ENCODE measurements at regions not wholly inside any gene's neighbourhood (a gene's known extent, or its start where the extent isn't known, plus 50 kb on each side); places are given as distances from the start of the nearest gene placed in this dataset.

DNA sequence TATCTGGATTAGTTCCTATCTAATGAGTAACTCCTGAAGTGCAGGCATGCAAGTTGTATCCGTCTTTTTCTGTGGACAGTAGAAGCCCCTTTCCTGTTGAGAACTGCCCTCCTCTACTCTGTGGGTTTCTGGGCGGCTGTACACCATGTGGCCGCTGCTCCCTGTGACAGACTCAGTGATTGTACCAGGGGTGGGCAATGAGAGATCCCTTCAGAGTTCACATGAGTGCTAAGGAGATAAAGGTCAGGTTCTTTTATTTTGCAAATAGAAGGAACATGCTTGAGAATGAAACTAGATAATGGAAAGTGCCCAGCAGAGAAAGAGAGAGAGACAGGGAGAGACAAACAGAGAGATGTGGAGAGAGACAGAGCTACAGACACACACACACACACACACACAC lies 76.4 kb upstream of the TAPT1 start:
- DNase-seq, result no peak
- TF ChIP-seq POLR2A (IDR thresholded peaks at IDR 0.05) (no peak), EP300 (IDR thresholded peaks at IDR 0.05) (no peak)
- TF ChIP-seq, protein P1, sequence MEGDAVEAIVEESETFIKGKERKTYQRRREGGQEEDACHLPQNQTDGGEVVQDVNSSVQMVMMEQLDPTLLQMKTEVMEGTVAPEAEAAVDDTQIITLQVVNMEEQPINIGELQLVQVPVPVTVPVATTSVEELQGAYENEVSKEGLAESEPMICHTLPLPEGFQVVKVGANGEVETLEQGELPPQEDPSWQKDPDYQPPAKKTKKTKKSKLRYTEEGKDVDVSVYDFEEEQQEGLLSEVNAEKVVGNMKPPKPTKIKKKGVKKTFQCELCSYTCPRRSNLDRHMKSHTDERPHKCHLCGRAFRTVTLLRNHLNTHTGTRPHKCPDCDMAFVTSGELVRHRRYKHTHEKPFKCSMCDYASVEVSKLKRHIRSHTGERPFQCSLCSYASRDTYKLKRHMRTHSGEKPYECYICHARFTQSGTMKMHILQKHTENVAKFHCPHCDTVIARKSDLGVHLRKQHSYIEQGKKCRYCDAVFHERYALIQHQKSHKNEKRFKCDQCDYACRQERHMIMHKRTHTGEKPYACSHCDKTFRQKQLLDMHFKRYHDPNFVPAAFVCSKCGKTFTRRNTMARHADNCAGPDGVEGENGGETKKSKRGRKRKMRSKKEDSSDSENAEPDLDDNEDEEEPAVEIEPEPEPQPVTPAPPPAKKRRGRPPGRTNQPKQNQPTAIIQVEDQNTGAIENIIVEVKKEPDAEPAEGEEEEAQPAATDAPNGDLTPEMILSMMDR (IDR thresholded peaks at IDR 0.05), result no peak
- WGBS, 3 donors, result 60 to 70% (median 69%) methylated on average over 3 of the region's 3 CpGs
- Histone ChIP-seq H3K4me3 (no peak overlapping the region), H3K27me3 (no peaks in the 10 kb centered on the region), H3K4me1 (ENCODE audit: insufficient read depth) (no peaks in the 10 kb centered on the region), H3K27ac (no peak overlapping the region), H3K36me3 (no peaks in the 10 kb centered on the region), H3K9me3 (no peaks in the 10 kb centered on the region)
- intact Hi-C loops (cut with DNase I), result no loop called here

DNA sequence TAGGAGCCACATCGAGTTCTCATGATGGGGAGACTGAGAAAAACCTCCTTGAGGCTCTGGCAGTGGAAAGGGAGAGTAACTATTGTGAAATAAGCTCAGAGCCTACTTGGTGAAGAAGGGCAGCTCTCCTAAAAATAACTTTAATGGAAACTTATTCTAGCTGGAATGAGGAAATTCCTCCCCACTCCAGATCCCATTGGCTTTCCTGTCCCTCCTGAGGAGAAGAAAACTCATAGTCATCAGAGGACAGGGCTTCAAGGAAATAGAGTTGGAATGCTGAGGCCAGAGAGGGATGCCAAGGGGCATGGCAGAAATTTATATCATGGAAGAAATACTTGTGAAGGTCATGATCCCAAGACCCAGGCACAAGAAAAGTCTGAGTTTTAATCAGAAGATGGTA lies 70.7 kb upstream of the TAPT1 start:
- Histone ChIP-seq H3K4me3 (no peak overlapping the region), H3K9me3 (no peaks in the 10 kb centered on the region), H3K4me1 (ENCODE audit: insufficient read depth) (no peaks in the 10 kb centered on the region), H3K36me3 (no peaks in the 10 kb centered on the region), H3K27ac (no peak overlapping the region), H3K27me3 (no peaks in the 10 kb centered on the region)
- 82 to 100% (median 88%) methylated on average over 1 of the region's 1 CpG for WGBS, 3 donors
- DNase-seq, result no peak
- intact Hi-C loops (cut with DNase I), result loop anchor here in 2 of 4 donors (10.0 kb wide), 1 partner anchor 1178 kb away; no protein-coding TSS in a partner anchor
- TF ChIP-seq, protein P1 (IDR thresholded peaks at IDR 0.05), result no peak
- TF ChIP-seq POLR2A (IDR thresholded peaks at IDR 0.05) (no peak), EP300 (IDR thresholded peaks at IDR 0.05) (no peak)

DNA sequence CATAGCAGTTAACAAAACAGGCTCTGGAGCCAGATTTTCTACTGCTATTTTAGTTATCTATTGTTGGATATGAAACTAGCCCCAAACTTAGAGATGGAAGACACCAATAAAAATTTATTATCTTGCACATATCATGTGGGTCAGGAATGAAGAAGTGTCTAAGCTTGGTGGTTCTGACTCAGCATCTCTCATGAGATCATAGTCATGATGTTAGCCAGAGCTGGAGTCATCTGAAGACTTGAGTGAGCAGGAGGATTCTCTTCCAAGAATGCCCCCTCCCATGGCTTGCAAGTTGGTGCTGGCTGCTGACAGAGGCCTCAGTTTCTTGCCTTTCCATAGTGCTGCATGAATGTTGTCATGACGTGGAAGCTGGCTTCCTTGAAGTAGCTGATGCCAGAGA lies 68.2 kb upstream of the TAPT1 start:
- no peaks in the 10 kb centered on the region for H3K27me3 ChIP-seq
- TF ChIP-seq EP300 (IDR thresholded peaks at IDR 0.05) (no peak), POLR2A (IDR thresholded peaks at IDR 0.05) (no peak)
- TF ChIP-seq, protein P1 (IDR thresholded peaks at IDR 0.05), result no peak
- WGBS, 3 donors, result 70 to 85% (median 84%) methylated on average over 1 of the region's 1 CpG
- H3K36me3 ChIP-seq, result no peaks in the 10 kb centered on the region
- DNase-seq, result no peak
- no peak overlapping the region for H3K4me3 ChIP-seq
- H3K4me1 ChIP-seq (ENCODE audit: insufficient read depth), result no peaks in the 10 kb centered on the region
- no peak overlapping the region for H3K27ac ChIP-seq
- intact Hi-C loops (cut with DNase I), result loop anchor here in 2 of 4 donors (5.0 to 10.0 kb wide), 2 partner anchors 1038 to 1180 kb away; no protein-coding TSS in a partner anchor
- no peaks in the 10 kb centered on the region for H3K9me3 ChIP-seq

DNA sequence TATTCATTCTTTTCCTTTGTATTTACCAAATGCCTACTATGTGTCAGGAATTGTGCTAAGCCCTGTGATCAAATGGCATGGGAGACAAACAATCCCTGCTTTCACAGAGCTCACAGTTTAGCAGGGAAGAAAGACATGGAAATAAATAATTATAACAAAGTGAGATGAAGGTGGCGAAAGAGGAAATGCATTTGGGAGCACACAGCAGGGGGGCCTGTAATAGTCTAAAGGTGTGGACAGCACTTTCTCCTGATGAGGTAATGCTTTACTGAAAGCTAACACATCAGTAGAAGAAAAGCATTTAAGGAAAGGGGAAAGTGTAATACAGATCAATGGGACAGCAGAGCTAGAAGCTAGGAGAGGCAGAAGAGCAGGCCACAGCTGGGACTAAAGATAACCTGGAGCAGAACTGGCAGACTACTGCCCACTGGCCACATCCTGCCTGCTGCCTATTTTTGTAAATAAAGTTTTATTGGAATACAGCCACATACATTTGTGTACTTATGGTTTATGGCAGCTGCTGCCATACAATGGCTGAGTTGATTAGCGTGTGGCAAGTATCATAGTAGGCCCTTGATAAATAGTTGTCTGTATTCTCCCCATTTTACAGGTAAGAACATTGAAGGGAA lies 67.1 kb upstream of the TAPT1 start:
- no peak for DNase-seq
- 89 to 98% (median 94%) methylated on average over 2 of the region's 2 CpGs for WGBS, 3 donors

More for the DNA sequence above, 67.1 kb upstream of the TAPT1 start:
- H3K27me3 ChIP-seq, result no peaks in the 10 kb centered on the region
- intact Hi-C loops (cut with DNase I), result loop anchor here in 2 of 4 donors (5.0 to 10.0 kb wide), 2 partner anchors 1039 to 1181 kb away; no protein-coding TSS in a partner anchor
- no peak overlapping the region for H3K4me3 ChIP-seq
- H3K4me1 ChIP-seq (ENCODE audit: insufficient read depth), result no peaks in the 10 kb centered on the region
- H3K36me3 ChIP-seq, result no peaks in the 10 kb centered on the region
- TF ChIP-seq, protein P1 (IDR thresholded peaks at IDR 0.05), result no peak
- TF ChIP-seq EP300 (IDR thresholded peaks at IDR 0.05) (no peak), POLR2A (IDR thresholded peaks at IDR 0.05) (no peak)
- H3K27ac ChIP-seq, result no peak overlapping the region
- H3K9me3 ChIP-seq, result no peaks in the 10 kb centered on the region

Measured in ovary (tissue), 7 donors.